Body of pancreas (tissue), 4 donors: ENCODE measurements at regions not wholly inside any gene's neighbourhood (a gene's known extent, or its start where the extent isn't known, plus 50 kb on each side); places are given as distances from the start of the nearest gene placed in this dataset.

Source experiments
- CTCF ChIP-seq, 7 experiments: fragments of 450-650 bp in 4 of 7; fragments of 200-600 bp in 3 of 7; sonication (generic) in 3 of 7; IDR thresholded peaks; one replicate each; pipeline ENCODE4 v1.5.1; 2016 to 2019; ENCODE audit warnings: antibody characterized with exemption in 7 of 7
- POLR2A ChIP-seq, 3 donors: fragments of 450-650 bp; IDR thresholded peaks; one replicate each; pipeline ENCODE4 v1.6.1; 2016; ENCODE audit warnings: antibody characterized with exemption in 3 of 3, mild to moderate bottlenecking in 2 of 3

GRCh38 chr6:93735099-93735498 is 315.7 kb upstream of the EPHA7 start:
- TF ChIP-seq CTCF (IDR thresholded peaks at IDR 0.05) (no peak), POLR2A (IDR thresholded peaks at IDR 0.05) (no peak)
